ENCODE measurements at regions not wholly inside any gene's neighbourhood (a gene's known extent, or its start where the extent isn't known, plus 50 kb on each side); places are given as distances from the start of the nearest gene placed in this dataset. TPM values are rescaled to one million over a fixed set of nuclear protein-coding genes. Genes with fewer than 3 reads are reported as not detected.

- Mint-ChIP-seq H3K27ac (no peak overlapping the region), H3K4me3 (no peak overlapping the region), H3K27me3 (no peaks in the 10 kb centered on the region), H3K4me1 (no peaks in the 10 kb centered on the region), H3K9me3 (ENCODE audit: insufficient read depth) (peaks cover 2% of the 10 kb centered on the region)
- H3K27me3 ChIP-seq (replicated peaks in 1 of 4; ENCODE audit: control extremely low read depth in 1 of 4, control insufficient read depth in 3 of 4, insufficient read depth in 4 of 4, low read length in 3 of 4): no peaks in the 10 kb centered on the region
- H3K4me2 ChIP-seq (replicated peaks; ENCODE audit: low read depth, low read length, poor library complexity, severe bottlenecking): no peak overlapping the region
- no peaks in the 10 kb centered on the region for H3K79me2 ChIP-seq (ENCODE audit: control insufficient read depth, insufficient read depth, low read length)
- H3K4me1 ChIP-seq (ENCODE audit: control insufficient read depth in 2 of 2, insufficient read depth in 2 of 2, low read length in 2 of 2): no peaks in the 10 kb centered on the region
- H3K9ac ChIP-seq (ENCODE audit: low read length): no peak overlapping the region
- intact Hi-C loops (cut with micrococcal nuclease): no loop called here
- CTCF ChIA-PET: no interaction called here
- ATAC-seq (ENCODE audit: low read depth): no peak
- no peak overlapping the region for H3K4me3 ChIP-seq (ENCODE audit: control extremely low read depth in 1 of 5, extremely low read depth in 1 of 5, insufficient read depth in 1 of 5, low read depth in 2 of 5, low read length in 4 of 5)
- no peak overlapping the region for H2AFZ ChIP-seq (ENCODE audit: insufficient read depth, low read depth, low read length, poor library complexity, severe bottlenecking)
- WGBS (ENCODE audit: insufficient coverage): 78% methylated on average over 6 of the region's 8 CpGs
- POLR2A ChIA-PET: no interaction called here
- H3K27ac ChIP-seq (ENCODE audit: low read length in 2 of 2): no peak overlapping the region
- no peaks in the 10 kb centered on the region for H4K20me1 ChIP-seq (ENCODE audit: control insufficient read depth, insufficient read depth, low read length, poor library complexity, severe bottlenecking)
- DNase-seq: no peak
- no peaks in the 10 kb centered on the region for H3K36me3 ChIP-seq (replicated peaks in 1 of 2; ENCODE audit: control extremely low read depth in 1 of 2, control insufficient read depth in 1 of 2, extremely low read depth in 1 of 2, insufficient read depth in 2 of 2, low read length in 1 of 2)
- TF ChIP-seq EZH2 (IDR thresholded peaks at IDR 0.05; ENCODE audit: borderline replicate concordance, insufficient read depth, low read depth, low read length, poor library complexity, severe bottlenecking): no peak
- no peak for TF ChIP-seq CTCF (IDR thresholded peaks at IDR 0.05)
- peaks cover 0 to 42% (median 0%) of the 10 kb centered on the region in 3 donors for H3K9me3 ChIP-seq (ENCODE audit: control extremely low read depth in 1 of 3, control insufficient read depth in 2 of 3, insufficient read depth in 1 of 3, low read length in 2 of 3)
Measured at GRCh38 chr22:27697888-27698287, 103.7 kb downstream of the MN1 start.

Small RNA genes in the stretch of these regions (small RNA-seq; reads per million reads assigned to genes)
- not detected for gene RNU6-1066P (ENCODE audit: insufficient read length, low read depth, low replicate concordance)
